GM21825 (cell line): ENCODE measurements at regions not wholly inside any gene's neighbourhood (a gene's known extent, or its start where the extent isn't known, plus 50 kb on each side); places are given as distances from the start of the nearest gene placed in this dataset.

ENCODE experiments used
- ATAC-seq: cut with Tn5 transposase; IDR thresholded peaks from one replicate; pipeline ENCODE4 v1.9.1; 2021; ENCODE audit warnings: mild to moderate bottlenecking, moderate library complexity; ENCODE audit not compliant: unreplicated experiment

- no peak for ATAC-seq
Measured at GRCh38 chr3:181764544-181764943, 52.8 kb downstream of the SOX2 start.

- no peak for ATAC-seq
Measured at GRCh38 chr3:181770296-181770695, 58.6 kb downstream of the SOX2 start.

GRCh38 chr3:181771120-181771519, 59.4 kb downstream of the SOX2 start:
- no peak for ATAC-seq

- no peak for ATAC-seq
Measured at GRCh38 chr3:181772166-181772565, 60.4 kb downstream of the SOX2 start.

GRCh38 chr3:181773921-181774320, 62.2 kb downstream of the SOX2 start:
- no peak for ATAC-seq

- no peak for ATAC-seq
Measured at GRCh38 chr3:181782306-181782954, 70.7 kb downstream of the SOX2 start.

- no peak for ATAC-seq
Measured at GRCh38 chr3:181790561-181790960, 78.8 kb downstream of the SOX2 start.

GRCh38 chr3:181791056-181791955, 79.6 kb downstream of the SOX2 start:
- ATAC-seq = no peak

- ATAC-seq = no peak
Measured at GRCh38 chr3:181793006-181793405, 81.3 kb downstream of the SOX2 start.

- no peak for ATAC-seq
Measured at GRCh38 chr3:181794011-181794790, 82.5 kb downstream of the SOX2 start.

- ATAC-seq = no peak
Measured at GRCh38 chr3:181796641-181797040, 84.9 kb downstream of the SOX2 start.

- ATAC-seq = no peak
Measured at GRCh38 chr3:181797431-181797830, 85.7 kb downstream of the SOX2 start.

GRCh38 chr3:181805703-181806102, 94.0 kb downstream of the SOX2 start:
- no peak for ATAC-seq

GRCh38 chr3:181808053-181808452, 96.3 kb downstream of the SOX2 start:
- no peak for ATAC-seq

- no peak for ATAC-seq
Measured at GRCh38 chr3:181823716-181824115, 112.0 kb downstream of the SOX2 start.

GRCh38 chr3:181824961-181825360, 113.2 kb downstream of the SOX2 start:
- no peak for ATAC-seq

- no peak for ATAC-seq
Measured at GRCh38 chr3:181839039-181839915, 127.6 kb downstream of the SOX2 start.

GRCh38 chr3:181839916-181840297, 128.2 kb downstream of the SOX2 start:
- no peak for ATAC-seq

- ATAC-seq = no peak
Measured at GRCh38 chr3:181844211-181844610, 132.5 kb downstream of the SOX2 start.

- ATAC-seq = no peak
Measured at GRCh38 chr3:181847276-181847675, 135.6 kb downstream of the SOX2 start.

GRCh38 chr3:181851063-181851462, 139.3 kb downstream of the SOX2 start:
- no peak for ATAC-seq
